HCT116 (cell line): ENCODE measurements at regions not wholly inside any gene's neighbourhood (a gene's known extent, or its start where the extent isn't known, plus 50 kb on each side); places are given as distances from the start of the nearest gene placed in this dataset.

ENCODE experiments used
- ATF3 ChIP-seq: IDR thresholded peaks from 2 replicates; pipeline ENCODE4 v1.6.1; 2012
- CTCF ChIP-seq, 3 experiments: fragments of 200-600 bp in 1 of 3; sonication (generic) in 1 of 3; IDR thresholded peaks in 2 of 3; conservative IDR thresholded peaks in 1 of 3; 2 replicates each; pipeline ENCODE4 v1.5.1; 2012 to 2017; ENCODE audit warnings: low read depth in 2 of 3, low read length in 2 of 3, antibody characterized with exemption in 1 of 3, borderline replicate concordance in 1 of 3, control low read depth in 1 of 3, mild to moderate bottlenecking in 1 of 3, mixed read lengths in 1 of 3, mixed run types in 1 of 3, moderate library complexity in 1 of 3; ENCODE audit not compliant: insufficient read depth in 1 of 3
- EZH2 ChIP-seq: fragments of 200-600 bp; sonication (generic); IDR thresholded peaks from 2 replicates; pipeline ENCODE4 v1.6.1; 2017; ENCODE audit warnings: antibody characterized with exemption, mixed run types
- EZH2phosphoT487 ChIP-seq: fragments of 200-600 bp; IDR thresholded peaks from 2 replicates; pipeline ENCODE4 v1.6.1; 2018; ENCODE audit warnings: antibody characterized with exemption, borderline replicate concordance
- FOSL1 ChIP-seq: IDR thresholded peaks from 2 replicates; pipeline ENCODE4 v1.6.1; 2012; ENCODE audit warnings: low read depth
- MAX ChIP-seq: IDR thresholded peaks from 2 replicates; pipeline ENCODE4 v1.6.1; 2012
- POLR2A ChIP-seq: IDR thresholded peaks from 2 replicates; pipeline ENCODE4 v1.7.0; 2011; ENCODE audit warnings: borderline replicate concordance; ENCODE audit not compliant: insufficient read depth, insufficient read length; ENCODE audit errors: extremely low read depth
- POLR2AphosphoS5 ChIP-seq: IDR thresholded peaks from 2 replicates; pipeline ENCODE4 v1.6.1; 2011; ENCODE audit warnings: mild to moderate bottlenecking, low read depth, low read length, moderate library complexity
- RAD21 ChIP-seq: IDR thresholded peaks from 2 replicates; pipeline ENCODE4 v1.6.1; 2012; ENCODE audit warnings: low read depth, mild to moderate bottlenecking
- REST ChIP-seq: IDR thresholded peaks from 2 replicates; pipeline ENCODE4 v1.6.1; 2012; ENCODE audit warnings: low read depth
- SIN3A ChIP-seq: IDR thresholded peaks from 2 replicates; pipeline ENCODE4 v1.6.1; 2012; ENCODE audit warnings: low read depth
- ZBTB33 ChIP-seq: IDR thresholded peaks from 2 replicates; pipeline ENCODE4 v1.6.1; 2011; ENCODE audit warnings: mild to moderate bottlenecking, low read length, moderate library complexity; ENCODE audit not compliant: insufficient replicate concordance; ENCODE audit errors: extremely low read depth
- ZNF274 ChIP-seq: fragments of 200-500 bp; sonication (Bioruptor generic); IDR thresholded peaks from 2 replicates; pipeline ENCODE4 v1.6.1; 2014; ENCODE audit warnings: mild to moderate bottlenecking, low read depth, low read length, inconsistent platforms

GRCh38 chr15:99451484-99451883, 114.3 kb upstream of the MEF2A start:
- TF ChIP-seq EZH2 (no peak), CTCF (IDR thresholded peaks at IDR 0.05 in 2 of 3, conservative IDR thresholded peaks at IDR 0.05 in 1 of 3; ENCODE audit: borderline replicate concordance in 1 of 3, insufficient read depth in 1 of 3, low read depth in 2 of 3, low read length in 2 of 3) (no peak), RAD21 (no peak), EZH2phosphoT487 (no peak), POLR2A (no peak), POLR2AphosphoS5 (no peak), FOSL1 (no peak), MAX (no peak), ZNF274 (no peak), ZBTB33 (no peak), ATF3 (no peak), SIN3A (no peak), REST (no peak)
